GM19452 (cell line): ENCODE measurements at regions not wholly inside any gene's neighbourhood (a gene's known extent, or its start where the extent isn't known, plus 50 kb on each side); places are given as distances from the start of the nearest gene placed in this dataset.
A peak's percentile ranks its signal among the peaks of the same experiment; 100 is the strongest.

Source experiments
- ATAC-seq: cut with Tn5 transposase; IDR thresholded peaks from one replicate; pipeline ENCODE4 v1.9.1; 2021; ENCODE audit not compliant: unreplicated experiment

DNA sequence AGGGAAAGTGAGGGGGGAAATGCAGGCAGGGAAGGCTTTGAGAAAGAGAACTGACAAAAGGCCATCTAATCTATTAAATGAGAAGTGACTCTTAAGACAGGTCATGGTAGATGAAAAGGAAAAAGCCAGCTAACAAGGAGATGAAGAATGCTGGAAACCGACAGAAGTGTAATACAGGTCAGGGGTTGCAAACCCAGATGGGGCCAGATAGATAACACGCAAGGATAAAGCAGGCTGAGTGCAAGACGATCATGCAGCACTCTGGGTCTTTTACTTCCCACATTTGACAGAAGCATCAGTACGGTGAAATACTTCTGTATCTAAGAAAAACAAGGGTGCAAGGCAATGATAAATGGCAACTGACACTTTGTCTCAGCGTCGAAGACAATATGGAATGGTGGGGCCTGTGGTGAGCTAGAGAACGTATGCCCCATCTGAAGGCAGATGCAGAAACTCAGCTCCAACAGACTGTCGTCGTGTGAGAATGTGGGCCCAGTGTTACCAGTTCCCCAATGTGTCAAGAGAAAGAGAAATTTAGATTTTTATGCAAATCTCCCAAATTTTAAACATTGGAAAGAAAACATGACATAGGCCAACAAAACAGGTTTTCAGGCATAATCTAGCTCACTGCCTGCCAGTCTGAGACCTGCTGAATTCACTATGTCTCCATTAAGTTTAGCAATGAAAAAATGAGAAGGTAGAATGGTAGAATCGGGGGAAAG is 187.4 kb downstream of the PHLDA1 start:
- no peak for ATAC-seq

DNA sequence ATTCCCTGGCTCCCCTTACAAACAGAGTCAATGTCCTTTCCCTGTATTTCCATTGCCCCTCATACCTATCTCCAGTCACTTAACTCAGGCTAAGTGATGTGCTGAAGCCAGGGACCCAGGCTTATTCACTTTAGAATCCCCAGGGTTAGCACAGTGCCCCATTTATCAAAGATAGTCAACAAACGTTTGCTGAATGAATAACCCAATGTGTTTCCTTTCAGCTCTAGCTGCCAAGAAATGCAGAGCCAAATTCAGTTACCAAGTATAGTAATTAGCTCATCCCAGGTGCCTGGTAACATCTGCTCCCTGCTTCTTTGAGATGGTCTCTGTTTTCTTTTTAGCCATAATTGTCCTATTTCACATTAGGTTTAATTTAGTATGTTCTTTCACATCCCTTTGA is 189.5 kb downstream of the PHLDA1 start:
- ATAC-seq = no peak

DNA sequence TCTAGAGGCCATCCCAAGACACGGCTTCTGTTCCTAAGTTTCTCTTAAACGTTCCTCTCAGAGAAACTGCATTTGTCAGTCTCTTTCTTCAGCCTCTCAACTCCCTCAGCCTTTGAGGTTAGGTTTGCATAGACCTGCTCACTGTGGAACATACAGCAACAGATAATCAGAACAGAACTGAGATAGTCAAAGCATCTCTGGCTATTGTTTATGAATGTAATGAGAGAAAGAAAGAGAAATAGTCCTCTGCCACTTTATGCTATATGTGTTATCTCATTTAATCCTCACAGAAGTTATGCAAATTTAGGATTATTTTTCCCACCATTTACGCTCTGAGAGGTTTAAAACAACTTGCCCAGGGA is 190.6 kb downstream of the PHLDA1 start:
- no peak for ATAC-seq

DNA sequence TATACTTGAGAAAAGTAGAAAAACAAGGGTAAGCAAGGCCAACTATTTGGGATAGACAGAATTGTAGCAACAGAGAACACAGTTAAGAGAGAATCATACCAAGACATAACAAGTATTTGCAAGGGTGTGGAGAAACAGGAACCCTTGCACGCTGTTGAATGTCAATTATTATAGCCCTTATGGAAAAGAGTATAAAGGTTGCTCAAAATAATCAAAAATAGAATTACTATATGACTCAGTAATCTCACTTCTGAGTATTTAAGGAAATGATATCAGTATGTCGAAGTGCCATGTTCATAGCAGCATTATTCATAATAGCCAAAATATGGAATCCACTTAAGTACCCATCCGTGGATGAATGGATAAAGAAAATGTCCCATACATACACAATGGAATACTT is 193.3 kb downstream of the PHLDA1 start:
- no peak for ATAC-seq

DNA sequence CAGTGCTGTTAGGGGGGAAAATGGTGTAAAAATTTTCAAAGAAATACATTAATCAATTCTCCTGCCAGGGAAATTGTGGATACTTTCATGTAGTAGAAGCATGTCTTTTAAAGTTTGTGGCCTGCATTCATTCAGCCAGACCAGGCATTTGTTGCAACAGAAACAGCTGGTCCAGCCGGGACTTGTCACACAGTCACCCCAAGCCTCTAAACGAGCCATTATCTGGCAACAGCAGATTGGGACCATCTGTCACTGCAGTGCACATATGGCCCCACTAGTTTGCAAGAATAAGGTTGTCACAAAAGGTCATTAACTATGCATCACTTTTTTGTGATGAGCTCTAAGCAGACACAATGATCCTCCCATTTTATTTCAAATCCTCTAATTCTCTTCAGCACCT is 193.9 kb downstream of the PHLDA1 start:
- ATAC-seq = no peak

DNA sequence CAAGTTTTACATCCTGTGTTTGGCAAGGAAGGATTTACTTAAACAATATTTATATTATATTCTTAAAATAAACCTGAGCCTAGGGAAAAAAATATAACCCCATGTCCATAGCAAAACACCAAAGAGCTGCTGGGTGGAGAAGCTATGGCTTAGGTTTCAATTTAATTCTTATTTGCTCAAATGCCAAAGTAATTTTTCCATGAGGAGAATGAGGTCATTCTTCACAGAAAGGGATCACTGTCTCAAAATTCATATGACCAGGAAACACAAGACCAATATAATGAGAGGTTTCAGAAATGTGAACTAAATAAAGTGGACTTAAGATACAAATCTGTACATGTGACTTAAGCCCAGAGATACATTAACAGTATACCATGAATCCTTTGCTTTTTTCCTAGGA is 195.0 kb downstream of the PHLDA1 start:
- no peak for ATAC-seq

DNA sequence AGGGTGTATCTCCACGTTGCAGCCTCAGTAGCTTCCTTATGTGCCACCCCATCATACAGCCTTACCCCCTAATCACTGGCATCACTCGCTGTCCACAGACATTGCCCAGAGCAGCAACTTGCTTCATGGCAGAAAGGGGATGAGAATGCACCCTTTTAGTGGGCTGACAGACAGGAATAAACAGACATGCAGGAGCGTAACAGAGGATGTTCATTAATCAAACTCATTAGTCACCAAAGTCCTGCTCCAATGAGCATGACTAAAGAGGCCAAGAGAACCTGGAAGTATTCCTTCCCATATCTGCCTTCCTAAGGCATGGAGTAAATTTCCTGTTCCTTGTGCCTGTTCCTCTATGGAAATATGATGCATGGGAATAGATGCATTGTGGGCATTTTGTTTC is 197.0 kb downstream of the PHLDA1 start:
- ATAC-seq = no peak

DNA sequence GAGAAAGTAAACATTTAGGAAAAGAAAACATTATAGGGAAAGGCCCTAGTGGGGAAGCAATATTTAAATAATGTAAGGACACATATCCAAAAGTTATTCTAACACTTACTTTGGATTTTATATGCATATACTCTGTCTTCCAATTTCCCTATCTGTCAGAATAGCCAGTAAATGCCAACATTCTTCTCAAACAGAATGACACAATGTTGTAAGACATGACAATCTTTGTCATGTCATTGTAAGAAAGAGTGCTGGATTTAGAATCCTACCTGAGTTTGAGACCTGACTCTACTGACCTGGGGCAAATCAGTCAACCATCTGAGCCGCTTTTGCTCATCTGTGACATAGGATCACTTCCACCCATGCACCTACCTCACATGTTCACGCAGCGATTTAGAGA is 198.3 kb downstream of the PHLDA1 start:
- no peak for ATAC-seq

DNA sequence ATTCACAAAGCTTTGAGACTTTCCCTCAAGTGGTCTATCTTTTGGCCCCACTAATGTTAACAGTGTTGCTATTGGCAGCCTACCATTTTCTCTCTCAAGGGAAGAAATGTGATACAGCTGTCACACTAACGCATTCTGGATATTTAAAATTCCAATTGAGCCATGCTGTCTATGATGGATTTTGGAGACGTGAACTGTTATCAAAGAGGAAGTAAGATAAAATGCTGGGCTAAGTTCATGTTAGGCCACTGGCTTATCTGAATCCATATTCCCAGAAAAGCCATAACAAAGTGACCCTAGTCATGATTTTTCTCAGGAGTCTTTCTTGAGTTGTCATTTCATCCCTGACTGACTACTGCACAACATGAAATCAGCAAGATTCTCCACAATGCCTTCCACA is 200.2 kb downstream of the PHLDA1 start:
- ATAC-seq = no peak

DNA sequence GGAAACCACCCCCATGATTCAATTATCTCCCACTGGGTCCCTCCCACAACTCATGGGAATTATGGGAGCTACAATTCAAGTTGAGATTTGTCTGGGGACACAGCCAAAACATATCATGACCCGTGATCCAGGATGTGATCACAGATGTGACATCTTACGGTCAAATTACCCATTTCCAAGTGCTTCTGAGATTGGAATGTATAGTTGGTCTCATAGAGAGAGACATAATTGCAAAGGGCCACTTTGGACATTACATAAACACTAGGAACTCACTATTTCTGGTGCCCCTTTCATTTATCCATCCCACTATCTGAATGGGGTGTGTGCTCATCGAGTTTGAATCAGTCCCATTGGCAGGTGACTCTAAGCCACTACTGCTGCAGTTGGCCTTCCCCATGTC is 204.5 kb downstream of the PHLDA1 start:
- ATAC-seq = no peak

DNA sequence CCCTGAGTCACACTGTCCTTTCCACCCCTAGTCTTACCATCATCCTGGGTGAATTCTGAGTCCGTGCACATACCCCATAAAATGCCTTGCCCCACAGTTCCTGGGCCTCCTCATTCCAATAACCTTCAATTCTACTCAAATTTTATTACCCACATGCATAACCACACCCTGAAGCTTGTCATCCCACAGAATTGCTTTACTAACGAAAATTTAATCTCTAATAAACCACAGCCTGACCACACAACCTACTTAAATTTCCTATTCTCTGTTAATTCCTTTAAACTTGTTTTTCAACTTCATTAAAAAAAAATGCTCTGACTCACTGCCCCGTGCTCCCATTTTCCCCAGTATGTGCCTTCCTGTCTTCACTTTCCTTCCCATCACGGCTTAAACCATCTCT is 205.9 kb downstream of the PHLDA1 start:
- ATAC-seq = no peak

DNA sequence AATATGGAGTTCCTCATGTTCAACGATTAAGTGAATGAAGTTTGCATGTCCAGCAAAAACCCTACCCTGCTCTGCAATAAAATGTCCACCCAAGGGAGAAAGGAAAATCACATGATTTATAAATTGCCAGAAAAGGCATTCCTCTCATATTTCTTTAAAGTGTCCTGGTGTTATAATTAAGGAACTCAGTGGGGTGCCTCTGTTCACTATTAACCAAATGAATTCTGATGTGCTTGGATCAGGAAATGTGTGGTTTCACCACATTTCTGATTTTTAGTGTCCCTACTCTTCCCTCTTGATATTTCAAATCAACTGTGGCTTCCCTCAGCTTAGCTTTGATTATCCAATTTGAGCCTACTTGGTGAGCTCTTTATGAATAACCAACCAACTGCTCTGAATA is 208.1 kb downstream of the PHLDA1 start:
- no peak for ATAC-seq

DNA sequence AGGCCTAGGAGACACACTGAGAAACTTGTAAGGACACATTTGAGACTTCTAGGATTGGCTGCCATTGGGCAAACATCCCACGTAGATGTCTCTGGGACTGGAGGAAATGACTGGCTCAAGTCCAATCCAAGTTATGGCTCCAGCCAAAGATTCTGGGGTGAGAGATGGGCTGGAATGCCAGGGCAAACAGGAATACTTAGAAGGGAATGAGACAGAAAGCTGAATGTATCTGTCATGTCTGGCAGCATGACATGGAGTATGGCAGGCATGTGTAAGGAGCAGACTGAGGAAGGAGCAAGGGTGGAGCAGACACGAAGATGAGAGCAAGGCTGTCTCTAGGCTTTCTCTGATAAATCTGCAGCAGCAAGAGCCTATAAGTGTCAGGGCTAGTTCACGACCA is 209.2 kb downstream of the PHLDA1 start:
- no peak for ATAC-seq

DNA sequence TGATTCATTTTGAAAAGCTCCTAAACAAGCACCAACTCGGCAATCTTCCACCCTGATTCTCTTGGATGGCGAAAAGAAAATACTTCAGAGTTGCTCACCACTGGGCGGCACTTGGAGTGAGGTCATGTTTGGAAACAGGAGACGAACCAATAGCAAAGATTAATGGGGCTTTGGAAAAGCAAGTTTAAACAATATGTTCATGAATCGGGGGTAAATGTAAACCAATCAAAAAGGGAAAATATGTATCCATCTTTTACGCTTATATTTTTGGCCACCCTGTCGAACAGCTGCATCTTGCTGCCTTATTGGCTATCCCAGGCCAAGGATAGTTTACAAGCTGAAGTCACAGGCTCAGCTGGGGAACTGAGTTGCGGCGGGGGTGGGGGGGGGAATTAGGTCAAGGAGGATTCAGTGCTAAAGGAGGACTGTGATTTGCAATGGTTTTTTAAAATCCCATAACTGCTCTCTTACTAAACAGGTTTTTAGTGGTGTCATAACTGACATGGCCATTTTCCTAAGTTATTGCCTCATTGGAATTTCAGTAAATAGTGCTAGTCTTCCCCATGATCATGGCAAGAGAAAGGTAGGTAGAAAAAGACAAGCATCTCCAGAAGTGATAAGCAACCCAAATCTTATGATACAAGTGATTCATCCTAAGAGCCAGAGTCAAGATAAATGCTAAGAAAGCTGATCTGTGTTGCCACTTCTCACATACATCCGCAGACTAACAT is 210.6 kb downstream of the PHLDA1 start:
- no peak for ATAC-seq

DNA sequence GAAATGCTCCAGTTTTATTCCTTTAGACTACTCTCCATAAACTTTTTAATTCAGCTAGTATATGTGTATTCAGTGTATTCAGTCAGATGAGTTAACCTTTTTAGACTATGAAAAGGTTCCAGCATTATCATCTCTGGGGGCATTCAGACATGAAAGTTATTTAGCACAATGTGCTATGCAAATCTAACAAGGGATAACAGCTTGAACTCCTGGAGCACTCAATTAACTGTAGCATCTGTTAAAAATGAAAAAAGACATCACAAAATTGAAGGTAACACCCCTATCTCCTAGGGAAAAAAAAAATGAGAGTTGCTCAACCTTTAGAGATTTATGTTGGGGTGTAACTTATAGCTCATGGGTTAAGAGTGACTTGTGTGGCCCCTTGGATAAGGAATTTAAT is 211.5 kb downstream of the PHLDA1 start:
- ATAC-seq = no peak

DNA sequence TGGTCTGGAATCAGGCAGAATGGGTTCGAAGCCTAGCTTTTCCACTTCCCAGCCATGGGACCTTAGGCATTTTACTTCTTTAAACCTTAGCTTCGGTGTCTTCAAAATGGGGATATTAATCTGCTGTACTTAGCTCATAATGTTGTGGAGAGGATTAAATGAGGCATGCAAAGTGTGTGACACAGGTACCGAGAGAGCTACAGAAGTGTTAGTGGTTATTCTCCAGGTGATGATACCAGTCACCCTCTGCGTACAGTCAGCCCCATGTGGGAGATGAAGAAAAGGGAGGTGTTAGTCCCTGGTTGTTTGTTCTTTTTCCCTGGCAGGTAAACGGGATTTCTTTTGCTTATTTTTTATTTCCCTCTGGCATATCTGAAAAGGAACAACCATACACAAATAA is 212.1 kb downstream of the PHLDA1 start:
- ATAC-seq = no peak

DNA sequence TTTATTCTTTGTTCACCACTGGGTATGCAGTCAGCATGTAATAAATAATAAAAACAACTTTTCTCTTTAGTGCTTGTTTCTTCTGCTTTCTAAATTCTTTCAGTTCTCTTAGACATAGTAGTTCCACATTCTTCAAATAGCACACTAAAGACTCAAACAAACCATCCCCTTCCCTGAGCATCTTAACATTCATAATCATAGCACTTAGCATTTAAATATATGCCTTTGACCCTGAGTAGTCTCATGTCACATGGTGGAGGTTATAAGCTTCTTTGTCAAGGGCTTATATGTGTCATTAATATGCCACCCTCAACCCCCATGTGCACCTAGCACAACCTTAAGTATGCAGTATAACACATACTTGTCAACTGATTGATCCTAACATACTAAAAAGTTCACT is 212.7 kb downstream of the PHLDA1 start:
- no peak for ATAC-seq

DNA sequence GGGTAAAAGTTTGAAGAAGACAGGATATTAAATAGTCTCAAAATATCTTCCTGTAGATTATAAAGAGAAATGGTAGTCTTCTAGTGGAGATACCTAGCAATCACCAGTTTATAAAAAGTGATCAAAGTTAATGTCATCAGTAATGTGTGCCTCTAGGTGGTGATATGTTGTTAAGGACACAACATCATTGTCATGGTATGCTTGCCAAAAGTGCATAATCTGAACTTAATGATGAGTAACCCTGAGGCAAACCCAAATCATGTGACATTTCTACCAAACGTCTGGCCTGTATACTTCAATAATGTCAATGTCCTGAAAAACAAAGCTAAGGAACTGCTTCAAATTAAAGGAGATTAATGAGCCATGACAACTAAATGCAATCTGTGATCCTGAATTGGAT is 214.7 kb downstream of the PHLDA1 start:
- no peak for ATAC-seq

DNA sequence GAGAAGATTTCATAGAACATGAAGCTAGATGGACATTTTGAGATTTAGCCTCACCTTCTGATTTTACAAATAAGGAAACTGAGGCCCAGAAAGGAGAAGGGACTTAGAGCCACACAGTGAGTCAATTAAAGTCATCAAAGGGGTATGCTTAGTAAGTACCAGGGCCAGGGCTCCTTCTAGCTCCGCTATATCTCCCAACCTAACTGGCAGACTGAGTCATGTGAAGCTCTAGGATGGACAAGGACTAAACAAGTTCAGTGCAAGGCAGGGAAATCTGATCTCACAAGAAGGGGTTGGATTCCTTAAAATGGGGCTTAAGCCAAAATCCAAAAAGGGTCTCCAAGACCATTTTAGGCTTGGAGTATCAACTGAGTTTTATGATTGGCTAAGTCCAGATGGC is 215.8 kb downstream of the PHLDA1 start:
- ATAC-seq = no peak

DNA sequence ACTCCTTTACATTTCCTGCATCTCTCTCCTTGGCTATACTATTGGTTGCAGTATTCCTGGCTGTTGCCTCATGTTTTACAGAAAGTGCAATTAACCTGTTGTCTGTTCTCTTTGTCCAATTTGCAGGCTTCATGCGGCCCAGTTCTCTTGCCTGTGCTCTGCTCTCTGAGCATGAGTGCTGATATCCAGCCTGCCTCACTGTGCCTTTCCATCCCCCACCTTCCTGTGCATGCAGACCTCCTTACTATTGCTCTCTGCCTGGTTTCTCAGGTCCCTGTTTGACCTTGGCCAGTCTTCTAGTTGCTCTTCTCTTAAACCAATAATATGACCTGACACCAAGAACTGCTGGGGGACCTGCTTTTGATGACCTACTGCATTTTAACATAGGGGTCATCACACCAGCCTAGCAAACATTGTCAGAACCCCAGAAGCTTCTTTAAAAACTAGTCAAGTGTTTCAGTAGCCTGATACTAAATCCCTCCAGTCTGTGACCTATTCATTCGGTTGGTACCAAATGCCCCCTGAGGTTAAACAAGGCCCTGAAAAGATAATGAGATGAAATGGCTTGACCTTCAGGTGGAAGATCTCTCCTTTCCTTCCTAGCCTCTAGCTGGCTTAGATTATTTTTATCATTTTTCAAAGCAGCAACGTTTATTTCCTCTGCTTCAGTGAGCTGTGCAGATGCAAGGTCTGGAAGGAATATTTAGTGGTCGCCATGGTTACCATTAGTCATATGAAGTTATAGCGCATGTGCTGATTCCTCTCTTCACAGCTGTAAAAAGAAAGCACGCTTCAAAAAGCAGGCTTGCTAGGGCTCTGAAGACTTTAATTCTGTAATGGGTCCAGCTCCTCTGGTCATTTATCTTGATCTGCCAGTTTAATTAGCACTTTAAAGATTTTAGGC is 216.5 kb downstream of the PHLDA1 start:
- peak; percentile 57 for ATAC-seq

DNA sequence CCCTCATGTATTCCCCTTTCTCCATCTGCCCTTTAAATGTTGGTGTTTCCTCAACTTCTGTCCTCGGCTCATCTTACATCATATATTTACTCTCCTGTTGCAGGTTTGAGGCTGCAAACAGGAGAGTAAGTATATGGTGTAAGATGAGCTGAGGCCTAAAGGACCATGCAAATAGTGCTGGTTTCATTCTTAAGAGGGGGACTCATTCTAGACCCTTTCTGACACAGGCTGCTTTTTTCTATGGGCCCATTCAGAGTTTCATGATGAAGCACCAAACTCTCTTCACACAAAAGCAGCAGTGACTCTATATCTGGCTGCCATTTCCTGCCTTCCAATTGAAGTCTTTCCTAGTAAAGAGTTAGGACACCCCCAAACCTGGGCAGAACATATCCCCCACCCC is 218.5 kb downstream of the PHLDA1 start:
- ATAC-seq = no peak
